ENCODE measurements at regions not wholly inside any gene's neighbourhood (a gene's known extent, or its start where the extent isn't known, plus 50 kb on each side); places are given as distances from the start of the nearest gene placed in this dataset.
"Not testable (repeated sequence)": the region's sequence is repeated elsewhere in the genome, so short reads cannot be mapped to it uniquely, and the experiment has no call there.

DNA sequence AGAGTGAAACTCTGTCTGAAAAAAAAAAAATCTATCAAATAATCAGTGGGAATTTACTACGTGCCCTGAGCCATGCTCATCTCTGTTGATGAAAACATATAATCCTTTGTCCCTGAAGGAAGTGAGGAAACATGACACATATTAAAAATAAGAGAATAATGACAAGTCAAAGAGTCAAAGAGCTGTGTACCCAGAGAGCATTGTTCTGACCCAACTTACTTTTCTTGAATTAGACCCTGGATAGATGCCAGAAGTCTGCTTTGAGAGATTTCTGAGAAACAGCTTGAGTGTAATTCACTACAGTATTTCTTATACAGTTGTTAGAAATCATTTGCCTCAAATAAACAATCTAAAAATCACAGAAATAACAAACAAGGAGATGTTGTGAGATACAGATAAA is 490.0 kb upstream of the PIK3R1 start:
- ATAC-seq, result no peak
- TF ChIP-seq, protein P1, sequence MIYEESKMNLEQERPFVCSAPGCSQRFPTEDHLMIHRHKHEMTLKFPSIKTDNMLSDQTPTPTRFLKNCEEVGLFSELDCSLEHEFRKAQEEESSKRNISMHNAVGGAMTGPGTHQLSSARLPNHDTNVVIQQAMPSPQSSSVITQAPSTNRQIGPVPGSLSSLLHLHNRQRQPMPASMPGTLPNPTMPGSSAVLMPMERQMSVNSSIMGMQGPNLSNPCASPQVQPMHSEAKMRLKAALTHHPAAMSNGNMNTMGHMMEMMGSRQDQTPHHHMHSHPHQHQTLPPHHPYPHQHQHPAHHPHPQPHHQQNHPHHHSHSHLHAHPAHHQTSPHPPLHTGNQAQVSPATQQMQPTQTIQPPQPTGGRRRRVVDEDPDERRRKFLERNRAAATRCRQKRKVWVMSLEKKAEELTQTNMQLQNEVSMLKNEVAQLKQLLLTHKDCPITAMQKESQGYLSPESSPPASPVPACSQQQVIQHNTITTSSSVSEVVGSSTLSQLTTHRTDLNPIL (CRISPR knock-in tag; IDR thresholded peaks at IDR 0.05; ENCODE audit: low read depth), result no peak
- TF ChIP-seq ZC3H10 (CRISPR knock-in tag; IDR thresholded peaks at IDR 0.05) (no peak), ARNTL (CRISPR knock-in tag; IDR thresholded peaks at IDR 0.05; ENCODE audit: borderline replicate concordance, low read depth) (no peak), ISL1 (CRISPR knock-in tag; IDR thresholded peaks at IDR 0.05) (no peak), ZFP3 (CRISPR knock-in tag; IDR thresholded peaks at IDR 0.05) (no peak)
- TF ChIP-seq, protein P2, sequence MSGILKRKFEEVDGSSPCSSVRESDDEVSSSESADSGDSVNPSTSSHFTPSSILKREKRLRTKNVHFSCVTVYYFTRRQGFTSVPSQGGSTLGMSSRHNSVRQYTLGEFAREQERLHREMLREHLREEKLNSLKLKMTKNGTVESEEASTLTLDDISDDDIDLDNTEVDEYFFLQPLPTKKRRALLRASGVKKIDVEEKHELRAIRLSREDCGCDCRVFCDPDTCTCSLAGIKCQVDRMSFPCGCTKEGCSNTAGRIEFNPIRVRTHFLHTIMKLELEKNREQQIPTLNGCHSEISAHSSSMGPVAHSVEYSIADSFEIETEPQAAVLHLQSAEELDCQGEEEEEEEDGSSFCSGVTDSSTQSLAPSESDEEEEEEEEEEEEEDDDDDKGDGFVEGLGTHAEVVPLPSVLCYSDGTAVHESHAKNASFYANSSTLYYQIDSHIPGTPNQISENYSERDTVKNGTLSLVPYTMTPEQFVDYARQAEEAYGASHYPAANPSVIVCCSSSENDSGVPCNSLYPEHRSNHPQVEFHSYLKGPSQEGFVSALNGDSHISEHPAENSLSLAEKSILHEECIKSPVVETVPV (CRISPR knock-in tag; IDR thresholded peaks at IDR 0.05), result no peak
- TF ChIP-seq, protein P3, sequence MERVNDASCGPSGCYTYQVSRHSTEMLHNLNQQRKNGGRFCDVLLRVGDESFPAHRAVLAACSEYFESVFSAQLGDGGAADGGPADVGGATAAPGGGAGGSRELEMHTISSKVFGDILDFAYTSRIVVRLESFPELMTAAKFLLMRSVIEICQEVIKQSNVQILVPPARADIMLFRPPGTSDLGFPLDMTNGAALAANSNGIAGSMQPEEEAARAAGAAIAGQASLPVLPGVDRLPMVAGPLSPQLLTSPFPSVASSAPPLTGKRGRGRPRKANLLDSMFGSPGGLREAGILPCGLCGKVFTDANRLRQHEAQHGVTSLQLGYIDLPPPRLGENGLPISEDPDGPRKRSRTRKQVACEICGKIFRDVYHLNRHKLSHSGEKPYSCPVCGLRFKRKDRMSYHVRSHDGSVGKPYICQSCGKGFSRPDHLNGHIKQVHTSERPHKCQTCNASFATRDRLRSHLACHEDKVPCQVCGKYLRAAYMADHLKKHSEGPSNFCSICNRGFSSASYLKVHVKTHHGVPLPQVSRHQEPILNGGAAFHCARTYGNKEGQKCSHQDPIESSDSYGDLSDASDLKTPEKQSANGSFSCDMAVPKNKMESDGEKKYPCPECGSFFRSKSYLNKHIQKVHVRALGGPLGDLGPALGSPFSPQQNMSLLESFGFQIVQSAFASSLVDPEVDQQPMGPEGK (CRISPR knock-in tag; IDR thresholded peaks at IDR 0.05; ENCODE audit: borderline replicate concordance), result no peak

DNA sequence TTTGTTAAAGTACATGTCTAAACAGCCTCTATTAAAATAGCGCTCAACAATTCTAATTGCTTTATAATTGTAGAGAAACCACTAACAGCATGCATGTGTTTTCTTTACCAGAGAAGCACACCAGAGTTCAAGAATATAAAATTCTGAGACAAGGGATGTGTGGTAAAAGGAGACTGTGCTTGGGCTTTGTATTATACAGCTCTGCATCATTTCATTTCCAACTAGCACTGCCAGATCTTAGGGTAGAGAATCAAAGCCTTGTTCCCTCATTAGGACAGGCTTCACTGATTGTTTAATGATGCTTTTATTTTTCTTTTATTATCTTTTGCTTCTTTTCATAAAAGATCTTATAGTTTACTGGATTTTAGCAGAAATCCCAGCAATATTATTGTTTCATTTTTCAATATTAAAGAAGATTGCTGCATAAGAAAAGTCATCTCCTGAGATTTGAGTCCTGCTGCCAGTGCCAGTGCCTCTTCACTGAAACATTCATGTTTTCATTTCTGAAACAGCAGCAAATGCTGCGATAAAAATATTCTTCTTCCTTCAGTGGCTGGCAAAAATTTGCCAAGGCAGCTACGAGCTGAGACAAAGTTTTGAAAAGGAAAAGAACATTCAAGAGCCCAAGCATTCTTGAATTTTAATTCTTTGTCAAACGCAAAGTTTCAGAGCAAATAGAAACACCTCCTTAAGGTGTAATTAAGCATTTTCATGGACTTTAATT is 491.0 kb upstream of the PIK3R1 start:
- TF ChIP-seq, protein P2 (CRISPR knock-in tag; IDR thresholded peaks at IDR 0.05), result no peak
- TF ChIP-seq TSHZ2 (CRISPR knock-in tag; IDR thresholded peaks at IDR 0.05) (no peak), ZFP3 (CRISPR knock-in tag; IDR thresholded peaks at IDR 0.05) (no peak), ZNF70 (CRISPR knock-in tag; IDR thresholded peaks at IDR 0.05) (no peak), ZNF565 (CRISPR knock-in tag; conservative IDR thresholded peaks at IDR 0.05; ENCODE audit: low read depth) (no peak)
- no peak for ATAC-seq

DNA sequence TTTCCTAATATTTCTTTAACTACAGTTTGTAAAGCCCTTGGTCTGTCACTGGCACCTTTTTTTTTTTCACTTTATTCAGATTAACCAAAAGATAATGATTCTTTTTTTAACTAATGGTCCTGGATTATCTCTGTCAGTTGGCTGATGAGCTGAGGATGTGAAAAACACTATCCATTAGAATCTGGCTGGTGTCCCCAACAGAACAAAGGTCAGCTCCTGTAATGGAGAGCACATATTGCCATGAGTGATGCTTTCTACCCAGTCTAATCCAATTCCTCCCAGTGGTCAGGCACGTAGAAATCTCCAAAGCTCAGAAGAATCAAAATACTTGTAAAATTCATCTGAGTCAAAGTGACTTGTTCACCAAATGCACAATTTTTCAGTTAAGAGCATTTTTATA is 491.7 kb upstream of the PIK3R1 start:
- TF ChIP-seq ZFP30 (CRISPR knock-in tag; IDR thresholded peaks at IDR 0.05), result no peak
- no peak for TF ChIP-seq ZNF565 (CRISPR knock-in tag; conservative IDR thresholded peaks at IDR 0.05; ENCODE audit: low read depth)
- no peak for TF ChIP-seq ISL1 (CRISPR knock-in tag; IDR thresholded peaks at IDR 0.05)
- TF ChIP-seq, protein P2 (CRISPR knock-in tag; IDR thresholded peaks at IDR 0.05), result no peak
- no peak for TF ChIP-seq RARB (CRISPR knock-in tag; IDR thresholded peaks at IDR 0.05)
- TF ChIP-seq ZNF70 (CRISPR knock-in tag; IDR thresholded peaks at IDR 0.05), result no peak
- no peak for TF ChIP-seq SNAI2 (CRISPR knock-in tag; IDR thresholded peaks at IDR 0.05)
- TF ChIP-seq PPARA (CRISPR knock-in tag; IDR thresholded peaks at IDR 0.05; ENCODE audit: borderline replicate concordance), result no peak
- TF ChIP-seq ARNTL (CRISPR knock-in tag; IDR thresholded peaks at IDR 0.05; ENCODE audit: borderline replicate concordance, low read depth), result no peak
- no peak for TF ChIP-seq TOX (CRISPR knock-in tag; IDR thresholded peaks at IDR 0.05; ENCODE audit: borderline replicate concordance)
- ATAC-seq, result no peak

DNA sequence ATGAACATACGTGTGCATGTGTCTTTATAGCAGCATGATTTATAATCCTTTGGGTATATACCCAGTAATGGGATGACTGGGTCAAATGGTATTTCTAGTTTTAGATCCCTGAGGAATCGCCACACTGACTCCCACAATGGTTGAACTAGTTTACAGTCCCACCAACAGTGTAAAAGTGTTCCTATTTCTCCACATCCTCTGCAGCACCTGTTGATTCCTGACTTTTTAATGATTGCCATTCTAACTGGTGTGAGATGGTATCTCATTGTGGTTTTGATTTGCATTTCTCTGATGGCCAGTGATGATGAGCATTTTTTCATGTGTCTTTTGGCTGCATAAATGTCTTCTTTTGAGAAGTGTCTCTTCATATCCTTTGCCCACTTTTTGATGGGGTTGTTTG is 493.0 kb upstream of the PIK3R1 start:
- not testable (repeated sequence) for ATAC-seq

All from SK-N-SH treated with all-trans-retinoic acid at 6 μM for 48 hours (cell line).